ENCODE measurements at regions not wholly inside any gene's neighbourhood (a gene's known extent, or its start where the extent isn't known, plus 50 kb on each side); places are given as distances from the start of the nearest gene placed in this dataset.
A peak's percentile ranks its signal among the peaks of the same experiment; 100 is the strongest.

GRCh38 chr14:25904446-25904845 is 693.4 kb downstream of the NOVA1 start:
- H3K4me3 ChIP-seq (ENCODE audit: low read length), result no peak overlapping the region
- no peak for DNase-seq (ENCODE audit: low read depth)
- no peak for TF ChIP-seq CTCF (IDR thresholded peaks at IDR 0.05; ENCODE audit: insufficient read depth, low read depth, low read length, missing control alignments)

- TF ChIP-seq CTCF (IDR thresholded peaks at IDR 0.05; ENCODE audit: insufficient read depth, low read depth, low read length, missing control alignments), result no peak
- H3K4me3 ChIP-seq (ENCODE audit: low read length), result no peak overlapping the region
- DNase-seq (ENCODE audit: low read depth), result no peak
Observed at GRCh38 chr14:25899197-25899596, 698.6 kb downstream of the NOVA1 start.

- no peak for TF ChIP-seq CTCF (IDR thresholded peaks at IDR 0.05; ENCODE audit: insufficient read depth, low read depth, low read length, missing control alignments)
- DNase-seq (ENCODE audit: low read depth), result no peak
- H3K4me3 ChIP-seq (ENCODE audit: low read length), result no peak overlapping the region
Observed at GRCh38 chr14:25896777-25897176, 701.1 kb downstream of the NOVA1 start.

- no peak overlapping the region for H3K4me3 ChIP-seq (ENCODE audit: low read length)
- TF ChIP-seq CTCF (IDR thresholded peaks at IDR 0.05; ENCODE audit: insufficient read depth, low read depth, low read length, missing control alignments), result no peak
- DNase-seq (ENCODE audit: low read depth), result no peak
Observed at GRCh38 chr14:25895740-25896139, 702.1 kb downstream of the NOVA1 start.

GRCh38 chr14:25887251-25887878 is 710.5 kb downstream of the NOVA1 start:
- no peak for TF ChIP-seq CTCF (IDR thresholded peaks at IDR 0.05; ENCODE audit: insufficient read depth, low read depth, low read length, missing control alignments)
- DNase-seq (ENCODE audit: low read depth), result peak; percentile 83
- no peak overlapping the region for H3K4me3 ChIP-seq (ENCODE audit: low read length)

GRCh38 chr14:25884657-25885056 is 713.2 kb downstream of the NOVA1 start:
- H3K4me3 ChIP-seq (ENCODE audit: low read length), result no peak overlapping the region
- DNase-seq (ENCODE audit: low read depth), result no peak
- no peak for TF ChIP-seq CTCF (IDR thresholded peaks at IDR 0.05; ENCODE audit: insufficient read depth, low read depth, low read length, missing control alignments)

GRCh38 chr14:25882899-25883298 is 714.9 kb downstream of the NOVA1 start:
- TF ChIP-seq CTCF (IDR thresholded peaks at IDR 0.05; ENCODE audit: insufficient read depth, low read depth, low read length, missing control alignments), result no peak
- H3K4me3 ChIP-seq (ENCODE audit: low read length), result no peak overlapping the region
- no peak for DNase-seq (ENCODE audit: low read depth)

All from epithelial cell of esophagus (primary cell).